Hepatocyte (in vitro differentiated cells): ENCODE measurements at regions not wholly inside any gene's neighbourhood (a gene's known extent, or its start where the extent isn't known, plus 50 kb on each side); places are given as distances from the start of the nearest gene placed in this dataset.

Experiments
- EZH2phosphoT487 ChIP-seq: fragments of 200-600 bp; sonication (generic); IDR thresholded peaks from one replicate; pipeline ENCODE4 v1.6.1; 2018; ENCODE audit warnings: antibody characterized with exemption, mild to moderate bottlenecking, low read depth, moderate library complexity; ENCODE audit not compliant: unreplicated experiment, severe bottlenecking
- TF ChIP-seq, protein P1 (sequence below): fragments of 200-600 bp; sonication (generic); IDR thresholded peaks from 2 replicates; pipeline ENCODE4 v1.5.1; 2016; ENCODE audit warnings: antibody characterized with exemption, mild to moderate bottlenecking; ENCODE audit not compliant: poor library complexity

DNA sequence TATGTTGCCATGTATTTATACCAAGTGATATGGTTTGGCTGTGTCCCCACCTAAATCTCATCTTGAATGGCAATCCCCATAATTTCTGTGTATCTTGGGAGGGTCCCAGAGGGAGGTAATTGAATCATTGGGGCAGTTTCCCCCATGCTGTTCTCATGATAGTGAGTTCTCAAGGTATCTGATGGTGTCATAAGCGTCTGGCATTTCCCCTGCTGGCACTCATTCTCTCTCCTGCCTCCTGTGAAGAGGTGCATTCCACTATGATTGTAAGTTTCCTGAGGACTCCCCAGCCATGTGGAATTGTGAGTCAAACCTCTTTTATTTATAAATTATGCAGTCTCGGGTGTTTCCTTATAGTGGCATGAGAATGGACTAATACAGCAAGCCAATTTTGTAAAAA lies 140.8 kb upstream of the ADAMTSL1 start:
- TF ChIP-seq, protein P1, sequence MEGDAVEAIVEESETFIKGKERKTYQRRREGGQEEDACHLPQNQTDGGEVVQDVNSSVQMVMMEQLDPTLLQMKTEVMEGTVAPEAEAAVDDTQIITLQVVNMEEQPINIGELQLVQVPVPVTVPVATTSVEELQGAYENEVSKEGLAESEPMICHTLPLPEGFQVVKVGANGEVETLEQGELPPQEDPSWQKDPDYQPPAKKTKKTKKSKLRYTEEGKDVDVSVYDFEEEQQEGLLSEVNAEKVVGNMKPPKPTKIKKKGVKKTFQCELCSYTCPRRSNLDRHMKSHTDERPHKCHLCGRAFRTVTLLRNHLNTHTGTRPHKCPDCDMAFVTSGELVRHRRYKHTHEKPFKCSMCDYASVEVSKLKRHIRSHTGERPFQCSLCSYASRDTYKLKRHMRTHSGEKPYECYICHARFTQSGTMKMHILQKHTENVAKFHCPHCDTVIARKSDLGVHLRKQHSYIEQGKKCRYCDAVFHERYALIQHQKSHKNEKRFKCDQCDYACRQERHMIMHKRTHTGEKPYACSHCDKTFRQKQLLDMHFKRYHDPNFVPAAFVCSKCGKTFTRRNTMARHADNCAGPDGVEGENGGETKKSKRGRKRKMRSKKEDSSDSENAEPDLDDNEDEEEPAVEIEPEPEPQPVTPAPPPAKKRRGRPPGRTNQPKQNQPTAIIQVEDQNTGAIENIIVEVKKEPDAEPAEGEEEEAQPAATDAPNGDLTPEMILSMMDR, result no peak
- TF ChIP-seq EZH2phosphoT487, result no peak
